ENCODE measurements at regions not wholly inside any gene's neighbourhood (a gene's known extent, or its start where the extent isn't known, plus 50 kb on each side); places are given as distances from the start of the nearest gene placed in this dataset.

DNA sequence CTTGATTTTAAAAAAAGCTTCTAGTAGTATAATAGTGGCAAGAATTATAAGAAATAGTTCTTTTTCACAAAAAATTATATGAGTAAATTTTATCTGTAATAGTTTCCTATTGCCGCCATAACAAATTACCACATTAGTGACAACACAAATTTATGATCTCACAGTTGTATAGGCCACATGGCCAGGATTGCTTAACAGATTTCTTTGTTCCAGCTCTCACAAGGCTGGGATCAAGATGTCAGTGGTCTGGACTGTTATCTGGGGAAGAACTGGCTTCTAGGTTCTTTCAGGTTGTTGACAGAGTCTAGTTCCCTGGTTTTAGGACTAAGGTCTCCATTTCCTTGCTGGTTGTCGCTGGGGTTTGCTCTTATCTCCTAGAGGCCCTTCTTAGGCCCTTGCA is 236.4 kb downstream of the USP25 start:
- CTCF ChIA-PET: no interaction called here
- no TSS peak for BruUV-seq (replicated peaks)
- POLR2A ChIA-PET (ENCODE audit: low non-redundant PET): no interaction called here

GRCh38 chr21:15966651-15967050 is 236.9 kb downstream of the USP25 start:
- intact Hi-C loops (cut with micrococcal nuclease; ENCODE audit: unreplicated experiment): no loop called here
- TF ChIP-seq, protein P1, sequence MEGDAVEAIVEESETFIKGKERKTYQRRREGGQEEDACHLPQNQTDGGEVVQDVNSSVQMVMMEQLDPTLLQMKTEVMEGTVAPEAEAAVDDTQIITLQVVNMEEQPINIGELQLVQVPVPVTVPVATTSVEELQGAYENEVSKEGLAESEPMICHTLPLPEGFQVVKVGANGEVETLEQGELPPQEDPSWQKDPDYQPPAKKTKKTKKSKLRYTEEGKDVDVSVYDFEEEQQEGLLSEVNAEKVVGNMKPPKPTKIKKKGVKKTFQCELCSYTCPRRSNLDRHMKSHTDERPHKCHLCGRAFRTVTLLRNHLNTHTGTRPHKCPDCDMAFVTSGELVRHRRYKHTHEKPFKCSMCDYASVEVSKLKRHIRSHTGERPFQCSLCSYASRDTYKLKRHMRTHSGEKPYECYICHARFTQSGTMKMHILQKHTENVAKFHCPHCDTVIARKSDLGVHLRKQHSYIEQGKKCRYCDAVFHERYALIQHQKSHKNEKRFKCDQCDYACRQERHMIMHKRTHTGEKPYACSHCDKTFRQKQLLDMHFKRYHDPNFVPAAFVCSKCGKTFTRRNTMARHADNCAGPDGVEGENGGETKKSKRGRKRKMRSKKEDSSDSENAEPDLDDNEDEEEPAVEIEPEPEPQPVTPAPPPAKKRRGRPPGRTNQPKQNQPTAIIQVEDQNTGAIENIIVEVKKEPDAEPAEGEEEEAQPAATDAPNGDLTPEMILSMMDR (conservative IDR thresholded peaks at IDR 0.05; ENCODE audit: low read depth, low read length): no peak
- no peak for TF ChIP-seq EZH2 (IDR thresholded peaks at IDR 0.05; ENCODE audit: borderline replicate concordance, low read depth, low read length, poor library complexity, severe bottlenecking)
- DNase-seq (ENCODE audit: low spot score): no peak
- no peaks in the 10 kb centered on the region for H3K36me3 ChIP-seq (ENCODE audit: insufficient read depth, low read length, poor library complexity, severe bottlenecking)
- no peak overlapping the region for H3K4me3 ChIP-seq (ENCODE audit: low read depth, low read length, poor library complexity, severe bottlenecking)
- ChIA-PET POLR2A (ENCODE audit: low non-redundant PET) (no interaction called here), CTCF (interaction anchor here (0.6 kb wide), 1 partner anchor 728 kb away, joined by 3 read pairs; no protein-coding TSS in a partner anchor)
- H3K27ac ChIP-seq (ENCODE audit: low read depth, low read length, poor library complexity, severe bottlenecking): no peak overlapping the region
- no peaks in the 10 kb centered on the region for H3K9me3 ChIP-seq (ENCODE audit: low read depth, low read length, poor library complexity, severe bottlenecking)
- H3K4me1 ChIP-seq (ENCODE audit: insufficient read depth, low read length, poor library complexity, severe bottlenecking): no peaks in the 10 kb centered on the region
- H3K27me3 ChIP-seq (replicated peaks; ENCODE audit: insufficient read depth, low read depth, low read length, poor library complexity): no peaks in the 10 kb centered on the region
- BruUV-seq (replicated peaks): no TSS peak

More for the DNA sequence above, 236.4 kb downstream of the USP25 start:
- no peak for TF ChIP-seq EZH2 (IDR thresholded peaks at IDR 0.05; ENCODE audit: borderline replicate concordance, low read depth, low read length, poor library complexity, severe bottlenecking)
- TF ChIP-seq, protein P1 (conservative IDR thresholded peaks at IDR 0.05; ENCODE audit: low read depth, low read length): no peak
- Histone ChIP-seq H3K4me1 (ENCODE audit: insufficient read depth, low read length, poor library complexity, severe bottlenecking) (no peaks in the 10 kb centered on the region), H3K36me3 (ENCODE audit: insufficient read depth, low read length, poor library complexity, severe bottlenecking) (no peaks in the 10 kb centered on the region), H3K4me3 (ENCODE audit: low read depth, low read length, poor library complexity, severe bottlenecking) (no peak overlapping the region), H3K9me3 (ENCODE audit: low read depth, low read length, poor library complexity, severe bottlenecking) (no peaks in the 10 kb centered on the region), H3K27me3 (replicated peaks; ENCODE audit: insufficient read depth, low read depth, low read length, poor library complexity) (no peaks in the 10 kb centered on the region), H3K27ac (ENCODE audit: low read depth, low read length, poor library complexity, severe bottlenecking) (no peak overlapping the region)
- no peak for DNase-seq (ENCODE audit: low spot score)
- intact Hi-C loops (cut with micrococcal nuclease; ENCODE audit: unreplicated experiment): no loop called here

GRCh38 chr21:15967661-15968060 is 237.9 kb downstream of the USP25 start:
- no peaks in the 10 kb centered on the region for H3K36me3 ChIP-seq (ENCODE audit: insufficient read depth, low read length, poor library complexity, severe bottlenecking)
- no peak for DNase-seq (ENCODE audit: low spot score)
- TF ChIP-seq EZH2 (IDR thresholded peaks at IDR 0.05; ENCODE audit: borderline replicate concordance, low read depth, low read length, poor library complexity, severe bottlenecking): no peak
- TF ChIP-seq, protein P1 (conservative IDR thresholded peaks at IDR 0.05; ENCODE audit: low read depth, low read length): no peak
- no peak overlapping the region for H3K4me3 ChIP-seq (ENCODE audit: low read depth, low read length, poor library complexity, severe bottlenecking)
- intact Hi-C loops (cut with micrococcal nuclease; ENCODE audit: unreplicated experiment): no loop called here
- ChIA-PET CTCF (interaction anchor here (0.6 kb wide), 1 partner anchor 460 kb away, joined by 3 read pairs; no protein-coding TSS in a partner anchor), POLR2A (ENCODE audit: low non-redundant PET) (no interaction called here)
- no peaks in the 10 kb centered on the region for H3K9me3 ChIP-seq (ENCODE audit: low read depth, low read length, poor library complexity, severe bottlenecking)
- no peaks in the 10 kb centered on the region for H3K27me3 ChIP-seq (replicated peaks; ENCODE audit: insufficient read depth, low read depth, low read length, poor library complexity)
- BruUV-seq (replicated peaks): no TSS peak
- H3K4me1 ChIP-seq (ENCODE audit: insufficient read depth, low read length, poor library complexity, severe bottlenecking): no peaks in the 10 kb centered on the region
- H3K27ac ChIP-seq (ENCODE audit: low read depth, low read length, poor library complexity, severe bottlenecking): no peak overlapping the region

All from A673 (cell line).